ENCODE measurements at regions not wholly inside any gene's neighbourhood (a gene's known extent, or its start where the extent isn't known, plus 50 kb on each side); places are given as distances from the start of the nearest gene placed in this dataset.

- Histone ChIP-seq H3K4me3 (ENCODE audit: low read depth, low read length) (no peak overlapping the region), H3K27ac (no peak overlapping the region), H3K27me3 (replicated peaks) (no peaks in the 10 kb centered on the region), H3K36me3 (replicated peaks) (no peaks in the 10 kb centered on the region)
- DNase-seq = no peak
- in situ Hi-C loops (cut with HindIII; ENCODE audit: low pct_ligation_motif_present, low sequenced_read_pairs) = no loop called here
- TF ChIP-seq CTCF (IDR thresholded peaks at IDR 0.05; ENCODE audit: low read depth, low read length, missing control alignments) = no peak
These were observed 85.9 kb upstream of the CCDC91 start for GRCh38 chr12:28104316-28104715.

GRCh38 chr12:28104903-28105864 is 85.1 kb upstream of the CCDC91 start:
- in situ Hi-C loops (cut with HindIII; ENCODE audit: low pct_ligation_motif_present, low sequenced_read_pairs) = no loop called here

GRCh38 chr12:28107679-28108078 is 82.6 kb upstream of the CCDC91 start:
- no peak for DNase-seq
- in situ Hi-C loops (cut with HindIII; ENCODE audit: low pct_ligation_motif_present, low sequenced_read_pairs) = no loop called here
- H3K27ac ChIP-seq = no peak overlapping the region
- no peaks in the 10 kb centered on the region for H3K36me3 ChIP-seq (replicated peaks)
- H3K4me3 ChIP-seq (ENCODE audit: low read depth, low read length) = no peak overlapping the region
- no peaks in the 10 kb centered on the region for H3K27me3 ChIP-seq (replicated peaks)
- TF ChIP-seq CTCF (IDR thresholded peaks at IDR 0.05; ENCODE audit: low read depth, low read length, missing control alignments) = no peak

More at GRCh38 chr12:28104903-28105864, 85.1 kb upstream of the CCDC91 start:
- Histone ChIP-seq H3K27ac (no peak overlapping the region), H3K4me3 (ENCODE audit: low read depth, low read length) (no peak overlapping the region), H3K36me3 (replicated peaks) (no peaks in the 10 kb centered on the region), H3K27me3 (replicated peaks) (no peaks in the 10 kb centered on the region)
- TF ChIP-seq CTCF (IDR thresholded peaks at IDR 0.05; ENCODE audit: low read depth, low read length, missing control alignments) = no peak
- no peak for DNase-seq

GRCh38 chr12:28108599-28108998 is 81.7 kb upstream of the CCDC91 start:
- Histone ChIP-seq H3K27ac (no peak overlapping the region), H3K36me3 (replicated peaks) (no peaks in the 10 kb centered on the region), H3K4me3 (ENCODE audit: low read depth, low read length) (no peak overlapping the region), H3K27me3 (replicated peaks) (no peaks in the 10 kb centered on the region)
- in situ Hi-C loops (cut with HindIII; ENCODE audit: low pct_ligation_motif_present, low sequenced_read_pairs) = no loop called here
- DNase-seq = peak; percentile 66
- TF ChIP-seq CTCF (IDR thresholded peaks at IDR 0.05; ENCODE audit: low read depth, low read length, missing control alignments) = no peak

GRCh38 chr12:28110329-28110728 is 79.9 kb upstream of the CCDC91 start:
- DNase-seq = no peak
- in situ Hi-C loops (cut with HindIII; ENCODE audit: low pct_ligation_motif_present, low sequenced_read_pairs) = no loop called here
- no peaks in the 10 kb centered on the region for H3K36me3 ChIP-seq (replicated peaks)
- no peak overlapping the region for H3K4me3 ChIP-seq (ENCODE audit: low read depth, low read length)
- no peaks in the 10 kb centered on the region for H3K27me3 ChIP-seq (replicated peaks)
- no peak overlapping the region for H3K27ac ChIP-seq
- no peak for TF ChIP-seq CTCF (IDR thresholded peaks at IDR 0.05; ENCODE audit: low read depth, low read length, missing control alignments)
